ENCODE measurements at regions not wholly inside any gene's neighbourhood (a gene's known extent, or its start where the extent isn't known, plus 50 kb on each side); places are given as distances from the start of the nearest gene placed in this dataset.

DNA sequence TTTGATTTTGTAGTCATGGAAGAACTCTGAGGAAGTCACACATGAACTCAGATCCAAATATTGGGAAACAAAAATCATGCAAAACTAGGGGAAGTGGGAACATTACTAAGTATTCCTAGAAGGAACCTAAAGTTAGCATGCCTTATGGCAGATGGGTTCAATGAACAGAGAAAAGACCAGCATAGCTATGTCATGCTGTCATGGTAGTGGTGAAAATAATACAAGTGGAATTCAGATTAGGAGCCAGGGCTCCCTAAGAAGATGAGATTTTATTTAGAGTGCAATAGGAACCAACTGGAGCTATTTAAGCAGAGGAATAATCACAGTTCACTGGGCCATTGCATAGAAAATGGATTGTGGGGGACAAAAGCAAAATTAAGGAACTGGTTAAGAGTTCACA, 134.0 kb downstream of the DIO2 start:
- TF ChIP-seq, protein P1, sequence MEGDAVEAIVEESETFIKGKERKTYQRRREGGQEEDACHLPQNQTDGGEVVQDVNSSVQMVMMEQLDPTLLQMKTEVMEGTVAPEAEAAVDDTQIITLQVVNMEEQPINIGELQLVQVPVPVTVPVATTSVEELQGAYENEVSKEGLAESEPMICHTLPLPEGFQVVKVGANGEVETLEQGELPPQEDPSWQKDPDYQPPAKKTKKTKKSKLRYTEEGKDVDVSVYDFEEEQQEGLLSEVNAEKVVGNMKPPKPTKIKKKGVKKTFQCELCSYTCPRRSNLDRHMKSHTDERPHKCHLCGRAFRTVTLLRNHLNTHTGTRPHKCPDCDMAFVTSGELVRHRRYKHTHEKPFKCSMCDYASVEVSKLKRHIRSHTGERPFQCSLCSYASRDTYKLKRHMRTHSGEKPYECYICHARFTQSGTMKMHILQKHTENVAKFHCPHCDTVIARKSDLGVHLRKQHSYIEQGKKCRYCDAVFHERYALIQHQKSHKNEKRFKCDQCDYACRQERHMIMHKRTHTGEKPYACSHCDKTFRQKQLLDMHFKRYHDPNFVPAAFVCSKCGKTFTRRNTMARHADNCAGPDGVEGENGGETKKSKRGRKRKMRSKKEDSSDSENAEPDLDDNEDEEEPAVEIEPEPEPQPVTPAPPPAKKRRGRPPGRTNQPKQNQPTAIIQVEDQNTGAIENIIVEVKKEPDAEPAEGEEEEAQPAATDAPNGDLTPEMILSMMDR (IDR thresholded peaks at IDR 0.05; ENCODE audit: borderline replicate concordance, control extremely low read depth, extremely low read depth, insufficient read depth, missing control alignments), result no peak
- no peak for DNase-seq (ENCODE audit: low spot score)
- in situ Hi-C loops (cut with MboI; ENCODE audit: low sequenced_read_pairs, unreplicated experiment), result no loop called here

DNA sequence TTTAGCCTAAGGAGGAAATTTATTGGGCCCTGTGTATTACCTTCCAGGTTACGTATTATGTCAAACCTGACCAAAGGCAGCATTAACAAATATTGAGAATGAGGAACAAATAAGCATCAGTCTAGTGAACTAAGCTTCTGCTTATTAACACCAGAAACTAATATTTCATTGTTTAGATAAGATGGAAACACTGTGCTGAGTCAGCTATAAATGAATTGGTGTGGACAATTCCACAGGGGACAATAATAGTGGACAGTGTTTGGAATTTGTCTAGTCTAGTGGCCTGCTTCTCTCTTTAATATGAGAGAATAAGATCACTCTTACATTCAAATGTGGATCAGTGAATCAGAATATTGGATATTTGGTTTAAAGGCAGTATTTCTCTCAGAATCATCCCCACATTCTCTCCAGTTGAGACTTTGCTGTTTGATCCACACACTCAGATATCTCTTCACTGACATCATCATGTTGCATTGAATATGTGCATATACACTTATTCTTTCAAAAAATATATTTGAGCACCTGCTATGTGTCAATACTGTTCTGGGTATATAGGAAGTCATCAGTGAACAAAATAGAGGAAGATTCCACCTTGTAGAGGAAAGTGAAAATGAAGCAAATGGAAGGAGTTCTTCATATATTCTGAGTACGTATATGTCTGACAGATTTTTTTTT, 136.3 kb downstream of the DIO2 start:
- DNase-seq (ENCODE audit: low spot score), result no peak
- TF ChIP-seq, protein P1 (IDR thresholded peaks at IDR 0.05; ENCODE audit: borderline replicate concordance, control extremely low read depth, extremely low read depth, insufficient read depth, missing control alignments), result no peak
- in situ Hi-C loops (cut with MboI; ENCODE audit: low sequenced_read_pairs, unreplicated experiment), result no loop called here

DNA sequence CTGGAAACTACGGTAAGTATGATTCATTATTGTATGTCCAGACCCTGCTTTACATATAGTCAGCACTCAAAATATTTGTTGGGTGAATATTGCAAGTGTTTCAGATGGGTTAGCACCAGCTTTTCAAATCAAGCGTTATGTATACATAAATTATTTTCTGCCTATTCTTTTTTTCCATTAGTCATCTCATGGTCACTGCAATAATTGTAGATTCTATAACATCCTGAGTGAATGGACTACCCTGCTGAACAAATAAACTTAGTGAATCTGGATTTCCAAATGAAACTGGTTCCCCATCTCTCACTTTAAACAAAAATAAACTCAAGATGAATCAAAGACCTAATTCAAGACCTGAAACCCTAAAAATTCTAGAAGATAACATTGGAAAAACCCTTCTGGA, 152.3 kb downstream of the DIO2 start:
- no peak for DNase-seq (ENCODE audit: low spot score)
- in situ Hi-C loops (cut with MboI; ENCODE audit: low sequenced_read_pairs, unreplicated experiment), result no loop called here

DNA sequence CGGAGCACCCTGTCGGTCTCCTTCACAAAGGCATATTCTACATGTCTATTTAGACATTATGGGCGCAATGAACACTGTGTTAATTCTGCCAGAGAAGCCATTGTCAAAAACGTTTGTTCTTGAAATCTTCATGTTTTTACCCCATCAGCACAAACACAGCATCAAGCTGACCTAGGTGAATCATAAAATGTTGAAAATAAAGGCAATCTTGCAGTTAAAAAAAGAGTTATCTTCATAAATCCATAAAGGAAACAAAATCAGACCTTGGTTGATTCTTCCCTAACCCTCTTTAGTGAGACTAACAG, 154.9 kb downstream of the DIO2 start:
- TF ChIP-seq, protein P1 (IDR thresholded peaks at IDR 0.05; ENCODE audit: borderline replicate concordance, control extremely low read depth, extremely low read depth, insufficient read depth, missing control alignments), result no peak
- no peak for DNase-seq (ENCODE audit: low spot score)
- in situ Hi-C loops (cut with MboI; ENCODE audit: low sequenced_read_pairs, unreplicated experiment), result no loop called here

More for the DNA sequence above, 152.3 kb downstream of the DIO2 start:
- TF ChIP-seq, protein P1 (IDR thresholded peaks at IDR 0.05; ENCODE audit: borderline replicate concordance, control extremely low read depth, extremely low read depth, insufficient read depth, missing control alignments), result no peak

DNA sequence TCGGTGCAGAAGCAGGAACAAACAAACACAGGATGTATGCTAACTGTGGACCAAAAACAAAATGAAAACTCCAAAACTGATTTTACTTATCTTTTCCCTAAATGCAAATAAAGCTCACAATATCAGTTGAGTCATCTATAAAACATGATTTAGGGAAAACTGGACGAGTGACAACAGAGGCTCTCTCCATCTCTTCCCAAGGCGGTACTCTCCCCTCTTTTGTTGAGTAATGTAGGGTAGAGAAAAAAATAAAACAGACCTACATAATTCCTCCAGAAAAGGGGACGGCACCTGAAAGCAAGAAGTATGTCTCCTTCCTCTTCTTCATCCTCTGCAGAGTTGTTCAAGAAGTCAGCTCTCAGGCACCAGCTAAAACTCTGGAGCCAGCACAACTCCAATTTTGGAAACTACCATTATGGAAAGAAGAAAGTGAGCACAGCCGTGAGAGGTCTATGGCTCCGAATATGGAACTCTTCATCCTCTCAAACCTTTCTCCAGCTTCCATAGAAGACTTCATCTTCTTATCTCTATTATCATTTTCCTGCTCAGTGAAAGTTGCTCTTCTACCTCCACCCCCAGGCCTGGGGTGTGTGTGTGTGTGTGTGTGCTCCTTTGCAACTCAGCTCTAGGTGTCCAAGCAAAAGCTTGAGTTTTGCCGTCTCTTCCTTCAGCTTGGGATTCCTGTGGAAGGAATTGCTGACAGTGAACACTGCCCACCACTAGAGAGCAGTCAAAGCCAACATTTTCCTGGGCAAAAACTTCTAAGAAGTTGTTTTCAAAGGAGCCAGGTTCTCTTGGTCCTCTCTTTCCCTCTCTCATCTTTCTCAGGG, 155.4 kb downstream of the DIO2 start:
- peak; percentile 8 for DNase-seq (ENCODE audit: low spot score)
- in situ Hi-C loops (cut with MboI; ENCODE audit: low sequenced_read_pairs, unreplicated experiment), result no loop called here
- TF ChIP-seq, protein P1 (IDR thresholded peaks at IDR 0.05; ENCODE audit: borderline replicate concordance, control extremely low read depth, extremely low read depth, insufficient read depth, missing control alignments), result peak; percentile 53

DNA sequence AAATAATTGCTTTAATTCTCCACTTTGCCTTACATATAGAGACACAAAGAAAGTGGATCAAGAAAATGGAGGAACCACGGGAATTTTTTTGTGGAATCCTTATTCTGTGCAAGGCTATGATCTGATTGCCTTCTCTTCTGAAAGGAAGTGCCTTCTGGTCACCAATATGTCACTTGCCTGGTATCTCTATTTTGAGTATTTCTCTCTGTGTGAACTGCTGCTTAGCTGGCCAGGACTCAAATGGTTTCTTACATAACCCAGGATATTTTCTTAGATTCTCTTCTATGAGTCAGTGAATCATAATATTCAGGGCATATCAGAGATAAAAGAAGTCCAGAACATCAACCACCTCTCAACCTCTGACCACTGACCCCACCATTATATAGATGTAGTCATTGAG, 156.1 kb downstream of the DIO2 start:
- in situ Hi-C loops (cut with MboI; ENCODE audit: low sequenced_read_pairs, unreplicated experiment), result no loop called here

More for the DNA sequence above, 156.1 kb downstream of the DIO2 start:
- TF ChIP-seq, protein P1 (IDR thresholded peaks at IDR 0.05; ENCODE audit: borderline replicate concordance, control extremely low read depth, extremely low read depth, insufficient read depth, missing control alignments), result no peak
- DNase-seq (ENCODE audit: low spot score), result no peak
